T-helper 1 cell treated with Interleukin-12 subunit alpha and Interleukin-12 subunit beta and Interleukin-4 antibody, amounts not matched to agents 30 μg/mL and 1 μg/mL, for 36 hours (primary cell): ENCODE measurements at regions not wholly inside any gene's neighbourhood (a gene's known extent, or its start where the extent isn't known, plus 50 kb on each side); places are given as distances from the start of the nearest gene placed in this dataset.

ENCODE experiments used
- H3K27ac Mint-ChIP-seq: one replicate; pipeline ENCODE4 v1.8.0; 2021; ENCODE audit warnings: mild to moderate bottlenecking, mixed read lengths
- H3K27me3 Mint-ChIP-seq: one replicate; pipeline ENCODE4 v1.8.0; 2021; ENCODE audit warnings: low read depth, mixed read lengths
- H3K36me3 Mint-ChIP-seq: one replicate; pipeline ENCODE4 v1.8.0; 2021; ENCODE audit warnings: low read depth, mixed read lengths
- H3K4me1 Mint-ChIP-seq: one replicate; pipeline ENCODE4 v1.8.0; 2021; ENCODE audit warnings: low read depth, mixed read lengths
- H3K4me3 Mint-ChIP-seq: one replicate; pipeline ENCODE4 v1.8.0; 2021; ENCODE audit warnings: mild to moderate bottlenecking, moderate library complexity, mixed read lengths
- H3K9me3 Mint-ChIP-seq: one replicate; pipeline ENCODE4 v1.8.0; 2021; ENCODE audit warnings: mixed read lengths

DNA sequence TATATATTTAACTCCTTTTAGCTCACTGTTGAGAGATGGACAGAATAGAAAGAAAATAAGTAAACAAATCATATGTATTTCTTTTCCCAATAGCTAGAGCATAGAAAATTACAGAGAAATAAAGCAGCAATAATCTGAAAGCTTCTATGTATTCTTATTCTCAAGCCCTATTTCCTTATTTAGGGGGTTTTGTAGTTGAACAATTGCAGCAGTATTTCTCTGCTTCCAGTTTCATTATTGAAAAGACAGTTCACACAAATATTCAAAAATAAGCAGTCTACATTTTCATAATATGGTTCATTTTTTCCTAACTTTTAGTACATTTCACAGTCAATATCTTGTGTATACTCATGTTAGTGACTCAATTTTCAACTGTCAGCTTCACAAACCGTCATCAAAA, 638.2 kb downstream of the MRPL39 start:
- H3K27me3 Mint-ChIP-seq = no peaks in the 10 kb centered on the region
- no peak overlapping the region for H3K4me3 Mint-ChIP-seq
- H3K9me3 Mint-ChIP-seq = peaks cover 12% of the 10 kb centered on the region
- no peaks in the 10 kb centered on the region for H3K36me3 Mint-ChIP-seq
- no peak overlapping the region for H3K27ac Mint-ChIP-seq
- no peaks in the 10 kb centered on the region for H3K4me1 Mint-ChIP-seq

DNA sequence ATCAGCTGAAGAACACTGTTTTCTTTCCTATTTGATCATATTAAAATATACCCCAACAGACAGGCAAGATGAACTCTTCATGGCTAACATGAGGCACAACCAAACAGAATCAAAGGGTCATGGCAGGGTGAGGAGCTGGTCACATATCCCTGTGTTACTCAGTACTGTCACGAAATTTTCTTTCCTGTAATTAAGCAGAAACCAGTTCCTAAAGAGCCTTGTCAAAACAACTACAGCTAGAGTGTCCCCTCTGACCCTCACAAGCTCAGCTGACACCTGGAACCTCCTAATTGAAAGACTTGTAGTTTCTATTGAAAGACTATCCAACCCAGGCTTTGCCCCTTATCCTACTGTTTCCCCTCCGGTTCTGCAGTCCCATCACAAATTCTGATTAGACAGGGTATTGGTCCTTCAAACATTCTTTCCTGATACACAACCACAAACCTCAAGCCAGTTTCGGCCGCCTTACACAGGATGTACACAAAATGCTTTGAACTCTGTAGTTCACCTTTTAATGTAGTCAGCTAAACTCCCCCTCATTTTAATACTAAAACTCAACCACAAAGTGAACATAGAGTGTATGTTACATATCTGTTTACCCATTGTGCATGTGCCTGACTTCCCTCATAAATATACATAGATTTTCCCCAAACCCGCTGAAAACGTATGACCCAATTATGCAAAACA, 651.9 kb downstream of the MRPL39 start:
- H3K4me3 Mint-ChIP-seq = no peak overlapping the region
- H3K27me3 Mint-ChIP-seq = no peaks in the 10 kb centered on the region
- no peaks in the 10 kb centered on the region for H3K36me3 Mint-ChIP-seq
- H3K4me1 Mint-ChIP-seq = no peaks in the 10 kb centered on the region
- no peak overlapping the region for H3K27ac Mint-ChIP-seq
- no peaks in the 10 kb centered on the region for H3K9me3 Mint-ChIP-seq

DNA sequence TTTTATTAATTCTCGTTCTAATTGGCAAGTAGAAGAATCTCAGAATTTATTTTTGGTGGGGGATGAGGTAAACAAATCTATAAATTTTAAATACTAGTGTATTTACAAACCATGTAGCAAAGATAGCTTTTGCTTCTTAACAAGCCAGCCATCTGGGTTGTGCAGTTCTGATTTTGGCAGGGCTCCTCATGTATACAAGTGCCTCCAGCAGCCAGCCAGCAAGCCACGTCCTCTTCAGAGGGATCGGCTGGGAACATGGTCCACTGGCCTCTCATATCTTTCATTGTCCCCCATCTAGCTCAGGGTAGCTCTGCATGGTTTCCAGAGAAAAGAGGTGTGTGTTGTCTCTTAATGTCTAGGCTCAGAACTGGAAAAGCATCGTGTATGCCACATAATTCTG, 659.1 kb downstream of the MRPL39 start:
- no peak overlapping the region for H3K27ac Mint-ChIP-seq
- H3K4me3 Mint-ChIP-seq = no peak overlapping the region

DNA sequence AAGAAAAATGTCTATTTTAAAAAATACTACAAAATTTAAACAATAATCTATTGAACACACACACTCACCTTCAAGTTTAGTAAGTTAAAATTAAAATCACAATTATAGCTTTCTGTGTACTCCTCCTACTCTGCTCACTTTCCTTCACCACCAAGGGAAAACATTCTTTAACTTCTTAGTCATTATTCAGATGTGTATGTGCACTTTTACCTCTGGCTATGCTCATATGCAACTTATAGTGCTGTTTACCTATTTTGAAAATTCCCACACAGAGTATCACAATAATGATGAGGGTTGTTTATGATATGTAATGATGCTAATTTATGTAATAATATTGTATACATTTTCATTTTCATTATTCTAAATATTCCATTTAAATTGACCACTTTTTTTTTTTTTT, 661.4 kb downstream of the MRPL39 start:
- no peak overlapping the region for H3K27ac Mint-ChIP-seq
- H3K4me3 Mint-ChIP-seq = no peak overlapping the region
- H3K36me3 Mint-ChIP-seq = no peaks in the 10 kb centered on the region
- no peaks in the 10 kb centered on the region for H3K27me3 Mint-ChIP-seq
- H3K9me3 Mint-ChIP-seq = no peaks in the 10 kb centered on the region
- no peaks in the 10 kb centered on the region for H3K4me1 Mint-ChIP-seq

More for the DNA sequence above, 659.1 kb downstream of the MRPL39 start:
- Mint-ChIP-seq H3K9me3 (no peaks in the 10 kb centered on the region), H3K4me1 (no peaks in the 10 kb centered on the region), H3K36me3 (no peaks in the 10 kb centered on the region), H3K27me3 (no peaks in the 10 kb centered on the region)

GRCh38 chr21:24941316-24942185, 665.7 kb downstream of the MRPL39 start:
- Mint-ChIP-seq H3K9me3 (no peaks in the 10 kb centered on the region), H3K27me3 (no peaks in the 10 kb centered on the region), H3K27ac (no peak overlapping the region), H3K36me3 (no peaks in the 10 kb centered on the region), H3K4me3 (no peak overlapping the region), H3K4me1 (no peaks in the 10 kb centered on the region)

DNA sequence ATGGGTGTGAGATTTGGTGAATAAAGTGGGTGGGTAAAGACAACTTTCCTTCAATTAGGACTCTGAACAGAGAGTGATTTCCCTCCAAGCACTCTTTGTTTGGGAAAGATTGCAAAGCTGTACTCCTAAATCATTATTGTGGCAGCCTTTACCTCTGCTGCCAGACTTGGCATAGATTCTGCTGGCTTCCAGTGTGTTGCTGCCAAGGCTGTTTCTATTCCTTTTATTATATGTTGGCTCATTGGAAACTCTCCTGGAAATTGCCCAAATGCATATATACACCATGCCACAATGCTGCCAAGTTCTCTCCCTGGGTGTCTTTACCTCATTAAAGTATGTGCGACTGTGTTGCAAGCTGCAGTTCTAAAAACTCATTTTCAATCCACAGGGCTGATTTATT, 668.0 kb downstream of the MRPL39 start:
- H3K36me3 Mint-ChIP-seq = no peaks in the 10 kb centered on the region
- no peaks in the 10 kb centered on the region for H3K27me3 Mint-ChIP-seq
- no peak overlapping the region for H3K27ac Mint-ChIP-seq
- H3K4me1 Mint-ChIP-seq = no peaks in the 10 kb centered on the region
- no peaks in the 10 kb centered on the region for H3K9me3 Mint-ChIP-seq
- no peak overlapping the region for H3K4me3 Mint-ChIP-seq

DNA sequence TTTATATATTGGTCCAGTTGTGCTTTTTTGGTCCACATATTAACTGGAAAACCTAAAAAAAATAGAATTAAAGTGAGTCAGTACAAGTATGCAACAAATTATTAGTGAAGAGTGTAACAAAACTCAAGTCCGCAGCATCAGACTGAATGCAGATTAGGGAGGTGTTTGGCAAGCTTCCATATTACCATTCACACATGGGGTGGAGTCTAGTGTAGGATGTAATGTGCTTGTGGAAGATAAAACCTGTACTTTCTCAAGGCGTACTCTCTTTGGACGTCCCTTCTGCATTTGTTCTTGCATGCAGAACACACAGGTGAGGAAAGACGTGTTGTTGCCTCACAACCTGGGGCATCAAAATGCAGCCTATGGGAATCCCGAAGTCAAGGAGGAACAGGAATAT, 668.7 kb downstream of the MRPL39 start:
- no peaks in the 10 kb centered on the region for H3K4me1 Mint-ChIP-seq
- H3K36me3 Mint-ChIP-seq = no peaks in the 10 kb centered on the region
- no peak overlapping the region for H3K27ac Mint-ChIP-seq
- no peaks in the 10 kb centered on the region for H3K27me3 Mint-ChIP-seq
- H3K9me3 Mint-ChIP-seq = no peaks in the 10 kb centered on the region
- no peak overlapping the region for H3K4me3 Mint-ChIP-seq

GRCh38 chr21:24935991-24936390, 671.3 kb downstream of the MRPL39 start:
- Mint-ChIP-seq H3K9me3 (no peaks in the 10 kb centered on the region), H3K4me1 (no peaks in the 10 kb centered on the region), H3K4me3 (no peak overlapping the region), H3K36me3 (no peaks in the 10 kb centered on the region), H3K27me3 (no peaks in the 10 kb centered on the region), H3K27ac (no peak overlapping the region)

DNA sequence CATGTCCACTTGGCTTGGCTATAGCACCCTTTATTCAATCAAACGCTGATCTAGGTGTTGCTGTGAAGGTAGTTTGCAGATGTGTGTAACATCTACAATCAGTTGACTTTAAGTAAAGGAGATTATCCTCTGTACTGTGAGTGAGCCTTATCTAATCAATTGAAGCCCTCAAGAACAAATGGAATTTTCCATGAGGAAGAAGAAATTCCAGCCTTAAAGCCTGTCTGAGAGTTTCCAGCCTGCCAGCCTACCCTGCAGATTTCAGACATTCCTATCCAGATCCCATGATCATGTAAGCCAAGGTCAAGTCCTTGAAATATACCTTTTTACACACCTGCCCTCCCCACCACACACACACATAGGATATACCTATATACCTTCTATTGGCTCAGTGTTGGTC, 696.7 kb downstream of the MRPL39 start:
- H3K4me3 Mint-ChIP-seq = no peak overlapping the region
- H3K4me1 Mint-ChIP-seq = no peaks in the 10 kb centered on the region
- no peaks in the 10 kb centered on the region for H3K36me3 Mint-ChIP-seq
- H3K27me3 Mint-ChIP-seq = no peaks in the 10 kb centered on the region
- H3K27ac Mint-ChIP-seq = no peak overlapping the region
- no peaks in the 10 kb centered on the region for H3K9me3 Mint-ChIP-seq

- no peaks in the 10 kb centered on the region for H3K27me3 Mint-ChIP-seq
- H3K4me3 Mint-ChIP-seq = no peak overlapping the region
- H3K36me3 Mint-ChIP-seq = no peaks in the 10 kb centered on the region
- no peaks in the 10 kb centered on the region for H3K9me3 Mint-ChIP-seq
- H3K27ac Mint-ChIP-seq = no peak overlapping the region
- H3K4me1 Mint-ChIP-seq = no peaks in the 10 kb centered on the region
Measured at GRCh38 chr21:24903994-24904635, 703.2 kb downstream of the MRPL39 start.

DNA sequence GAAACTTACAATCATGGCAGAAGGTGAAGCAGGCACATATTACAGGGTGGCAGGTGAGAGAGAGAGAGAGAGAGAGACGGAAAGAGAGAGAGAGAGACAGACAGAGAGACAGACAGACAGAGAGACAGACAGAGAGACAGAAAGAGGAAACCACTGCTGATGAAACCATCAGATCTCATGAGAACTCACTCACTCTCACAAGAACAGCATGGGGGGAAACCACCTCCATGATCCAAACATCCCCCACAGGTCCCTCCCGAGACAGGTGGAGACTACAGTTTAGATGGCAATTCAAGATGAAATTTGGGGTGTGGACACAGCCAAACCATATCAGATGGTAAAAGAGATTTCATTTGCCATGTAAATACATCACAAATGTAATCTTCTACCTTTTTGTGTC, 708.1 kb downstream of the MRPL39 start:
- no peak overlapping the region for H3K4me3 Mint-ChIP-seq
- H3K27me3 Mint-ChIP-seq = no peaks in the 10 kb centered on the region
- no peaks in the 10 kb centered on the region for H3K9me3 Mint-ChIP-seq
- H3K4me1 Mint-ChIP-seq = no peaks in the 10 kb centered on the region
- no peak overlapping the region for H3K27ac Mint-ChIP-seq
- H3K36me3 Mint-ChIP-seq = no peaks in the 10 kb centered on the region

DNA sequence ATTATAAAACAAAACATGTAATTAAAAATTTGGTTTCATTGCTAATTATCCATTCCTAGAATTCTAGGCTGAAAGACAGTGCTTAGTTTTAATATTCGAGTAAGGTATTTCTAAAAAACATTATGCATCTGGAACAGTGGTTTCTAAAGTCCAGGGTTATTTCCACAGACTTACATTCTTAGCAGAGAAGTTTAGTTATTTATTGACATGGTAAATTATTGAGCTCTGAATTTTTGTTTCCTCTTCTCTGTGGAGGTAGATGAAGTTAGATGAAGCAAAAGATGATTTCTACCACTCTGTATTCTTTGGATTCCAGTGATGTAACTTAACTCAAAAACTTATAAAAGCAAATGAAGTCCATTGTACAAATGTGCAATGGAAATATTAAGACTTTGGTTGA, 709.4 kb downstream of the MRPL39 start:
- no peak overlapping the region for H3K4me3 Mint-ChIP-seq
- H3K4me1 Mint-ChIP-seq = no peaks in the 10 kb centered on the region
- no peak overlapping the region for H3K27ac Mint-ChIP-seq

DNA sequence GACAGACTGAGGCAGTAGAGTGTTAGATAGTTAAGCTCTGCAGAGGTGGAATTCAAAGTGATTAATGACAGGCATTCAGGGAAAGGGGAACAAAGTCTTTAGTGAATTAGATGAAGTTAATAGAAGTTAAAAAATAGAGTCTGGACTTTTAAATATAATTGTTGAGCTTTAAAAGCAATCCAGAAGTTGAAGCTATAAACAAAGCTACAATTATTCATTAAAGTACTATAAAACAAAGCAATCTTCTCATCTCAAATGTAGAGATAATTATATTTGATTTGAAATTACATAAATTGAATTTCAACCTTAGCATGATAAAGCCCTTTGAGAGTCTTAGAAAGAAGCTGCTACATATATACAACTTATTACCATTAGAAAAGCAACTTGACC, 710.6 kb downstream of the MRPL39 start:
- Mint-ChIP-seq H3K4me3 (no peak overlapping the region), H3K27me3 (no peaks in the 10 kb centered on the region), H3K27ac (no peak overlapping the region), H3K9me3 (no peaks in the 10 kb centered on the region), H3K4me1 (no peaks in the 10 kb centered on the region), H3K36me3 (no peaks in the 10 kb centered on the region)

More for the DNA sequence above, 709.4 kb downstream of the MRPL39 start:
- Mint-ChIP-seq H3K36me3 (no peaks in the 10 kb centered on the region), H3K27me3 (no peaks in the 10 kb centered on the region), H3K9me3 (no peaks in the 10 kb centered on the region)

DNA sequence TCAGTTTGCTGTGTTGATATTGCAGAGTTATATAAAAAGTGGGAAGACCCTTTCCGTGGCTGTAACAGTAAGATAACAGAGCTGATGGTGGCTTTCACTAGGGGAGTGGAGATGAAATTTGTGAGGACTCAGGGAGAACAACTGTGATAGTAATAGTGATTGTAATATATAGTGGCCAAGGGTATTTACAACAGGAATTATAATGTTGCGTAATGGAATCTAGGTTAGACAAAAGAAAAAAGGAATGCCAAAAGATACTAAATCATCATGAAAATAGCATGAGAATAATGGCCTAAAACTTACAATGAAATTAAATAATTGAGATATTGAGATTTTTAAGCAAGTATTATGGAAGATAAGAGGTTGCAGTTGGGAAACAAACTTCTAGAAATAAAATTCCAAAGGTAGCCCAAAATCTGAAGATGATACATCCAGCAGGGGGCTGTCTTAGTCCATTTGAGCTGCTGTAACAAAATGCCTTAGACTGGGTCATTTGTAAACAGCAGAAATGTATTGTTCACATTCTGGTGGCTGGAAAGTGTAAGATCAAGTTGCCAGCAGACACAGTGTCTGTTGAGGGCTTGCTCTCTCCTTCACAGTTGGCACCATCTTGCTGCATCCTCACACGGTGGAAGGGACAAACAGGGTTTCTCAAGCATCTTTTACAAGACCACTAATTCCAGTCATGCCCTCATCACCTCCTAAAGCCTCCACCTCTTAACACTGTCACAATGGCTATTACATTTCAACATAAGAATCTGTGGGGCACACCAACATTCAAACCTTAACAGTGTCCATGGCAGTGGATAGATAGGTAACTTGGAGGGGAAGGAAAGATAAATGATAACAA, 711.2 kb downstream of the MRPL39 start:
- no peaks in the 10 kb centered on the region for H3K27me3 Mint-ChIP-seq
- no peaks in the 10 kb centered on the region for H3K4me1 Mint-ChIP-seq
- H3K9me3 Mint-ChIP-seq = no peaks in the 10 kb centered on the region
- no peak overlapping the region for H3K27ac Mint-ChIP-seq
- H3K4me3 Mint-ChIP-seq = no peak overlapping the region
- no peaks in the 10 kb centered on the region for H3K36me3 Mint-ChIP-seq
